ENCODE measurements at regions not wholly inside any gene's neighbourhood (a gene's known extent, or its start where the extent isn't known, plus 50 kb on each side); places are given as distances from the start of the nearest gene placed in this dataset.

DNA sequence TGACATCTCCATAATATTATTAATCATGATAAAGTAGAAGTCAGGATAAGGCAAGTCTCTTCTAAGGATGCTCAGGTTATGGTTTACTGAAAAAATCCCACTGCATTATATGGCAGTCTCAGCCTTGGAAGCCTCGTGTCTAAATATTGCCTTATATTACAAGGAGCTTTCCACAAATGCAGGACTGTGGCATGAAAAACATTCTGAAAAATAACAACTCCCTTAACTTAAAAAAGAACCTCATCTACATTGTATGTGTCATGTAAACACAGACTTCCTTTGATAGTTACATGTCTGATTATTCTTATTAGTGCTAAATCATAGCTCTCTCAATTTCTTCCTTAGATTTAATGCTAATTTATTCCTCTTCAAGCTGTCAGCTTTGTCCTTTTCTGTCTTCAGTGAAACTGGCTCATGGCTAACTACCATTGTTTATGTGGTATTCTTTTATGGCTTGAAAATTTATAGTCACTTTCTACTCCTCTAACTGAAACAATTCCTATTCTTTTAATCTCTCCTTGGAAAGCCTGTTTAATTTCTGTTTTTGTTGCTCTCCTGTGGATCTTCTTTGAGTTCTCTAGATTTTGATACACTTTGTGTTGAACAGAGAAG lies 156.1 kb downstream of the KIF20B start:
- Histone ChIP-seq H3K36me3 (ENCODE audit: insufficient read depth, low read length) (no peaks in the 10 kb centered on the region), H3K4me3 (ENCODE audit: low read length) (no peak overlapping the region)

DNA sequence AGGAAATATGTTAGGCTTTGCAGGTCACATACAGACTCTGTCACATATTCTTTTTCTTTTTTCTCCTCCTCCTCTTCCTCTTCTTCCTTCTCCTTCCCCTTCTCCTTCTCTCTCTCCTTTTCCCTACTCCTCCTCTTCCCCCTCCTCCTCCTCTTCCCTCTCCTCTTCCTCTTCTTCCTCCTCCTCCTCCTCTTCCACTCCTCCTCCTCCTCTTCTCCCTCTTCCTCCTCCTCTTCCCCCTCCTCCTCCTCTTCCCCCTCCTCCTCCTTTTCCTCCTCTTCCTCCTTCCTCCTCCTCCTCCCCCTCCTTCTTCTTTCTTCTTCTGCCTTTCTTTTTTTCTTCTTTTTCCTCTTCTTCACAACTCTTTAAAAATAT lies 159.8 kb downstream of the KIF20B start:
- Histone ChIP-seq H3K4me2 (ENCODE audit: low read length) (peak overlapping the region; percentile 54), H3K36me3 (ENCODE audit: insufficient read depth, low read length) (no peaks in the 10 kb centered on the region), H3K27me3 (ENCODE audit: control insufficient read depth, insufficient read depth, low read length) (peaks cover 17% of the 10 kb centered on the region), H3K4me1 (ENCODE audit: control insufficient read depth, insufficient read depth, low read length) (peaks cover 5% of the 10 kb centered on the region), H3K9me3 (replicated peaks; ENCODE audit: low read length) (no peaks in the 10 kb centered on the region), H3K9ac (ENCODE audit: low read depth, low read length) (no peak overlapping the region), H3K4me3 (ENCODE audit: low read length) (no peak overlapping the region)

More for the DNA sequence above, 156.1 kb downstream of the KIF20B start:
- Histone ChIP-seq H3K9ac (ENCODE audit: low read depth, low read length) (no peak overlapping the region), H3K27me3 (ENCODE audit: control insufficient read depth, insufficient read depth, low read length) (peaks cover 23% of the 10 kb centered on the region), H3K4me2 (ENCODE audit: low read length) (no peak overlapping the region), H3K4me1 (ENCODE audit: control insufficient read depth, insufficient read depth, low read length) (peaks cover 5% of the 10 kb centered on the region), H3K9me3 (replicated peaks; ENCODE audit: low read length) (no peaks in the 10 kb centered on the region)

DNA sequence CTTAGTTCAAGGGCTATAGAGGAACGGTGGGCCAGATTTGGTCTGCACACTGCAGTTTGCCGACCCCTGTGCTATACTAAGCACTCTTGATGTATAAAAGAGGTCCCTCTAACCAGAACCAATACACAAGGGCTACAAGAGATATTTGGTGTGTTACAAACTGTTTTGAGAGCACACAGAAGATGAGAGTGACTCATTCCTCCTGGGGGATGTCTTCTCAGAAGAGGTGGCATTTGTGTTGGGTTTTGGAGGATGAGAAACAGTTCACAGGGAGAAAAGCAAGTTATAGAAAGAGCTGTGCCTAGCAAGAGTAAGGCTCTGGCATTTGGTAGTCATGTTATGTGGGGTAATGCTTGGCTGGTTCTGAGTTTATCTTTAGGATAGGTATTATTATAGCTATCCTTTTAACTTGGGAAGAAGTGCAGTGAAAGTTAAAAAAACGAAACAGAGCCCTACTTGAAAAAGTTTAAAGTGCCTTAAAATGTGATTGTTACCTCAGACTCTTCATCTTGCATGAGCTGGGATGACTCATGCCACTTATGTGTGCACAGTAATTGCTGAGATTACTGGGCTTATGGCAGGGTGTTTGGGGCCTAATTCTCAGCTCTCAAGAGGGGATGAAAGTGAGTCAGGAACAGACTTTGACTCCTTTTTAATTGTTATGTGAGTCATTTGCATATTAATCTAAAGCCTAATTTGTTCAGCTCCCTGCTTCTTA lies 160.4 kb downstream of the KIF20B start:
- Histone ChIP-seq H3K9ac (ENCODE audit: low read depth, low read length) (no peak overlapping the region), H3K4me3 (ENCODE audit: low read length) (no peak overlapping the region), H3K27me3 (ENCODE audit: control insufficient read depth, insufficient read depth, low read length) (peaks cover 12% of the 10 kb centered on the region), H3K4me2 (ENCODE audit: low read length) (no peak overlapping the region), H3K9me3 (replicated peaks; ENCODE audit: low read length) (no peaks in the 10 kb centered on the region), H3K4me1 (ENCODE audit: control insufficient read depth, insufficient read depth, low read length) (peaks cover 5% of the 10 kb centered on the region), H3K36me3 (ENCODE audit: insufficient read depth, low read length) (no peaks in the 10 kb centered on the region)

DNA sequence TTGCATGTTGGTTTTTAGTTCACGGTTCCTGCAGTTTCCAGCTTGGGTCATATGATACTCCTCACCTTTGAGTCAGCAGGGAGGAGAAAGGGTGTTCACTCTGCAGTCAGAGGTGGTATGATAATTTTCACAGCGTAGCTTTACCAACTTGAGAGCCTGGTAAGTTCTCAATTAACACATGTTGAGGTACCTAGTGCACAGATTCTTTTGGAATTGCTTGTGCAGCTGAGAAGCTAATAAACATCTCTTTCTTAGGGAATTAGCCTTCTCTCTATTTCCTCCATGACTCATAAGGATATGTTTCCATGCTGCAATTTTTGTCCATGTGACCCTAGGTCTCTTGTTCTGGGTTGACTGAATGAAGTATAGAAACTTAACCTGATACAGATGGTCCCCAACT lies 166.6 kb downstream of the KIF20B start:
- Histone ChIP-seq H3K9me3 (replicated peaks; ENCODE audit: low read length) (no peaks in the 10 kb centered on the region), H3K36me3 (ENCODE audit: insufficient read depth, low read length) (no peaks in the 10 kb centered on the region), H3K4me1 (ENCODE audit: control insufficient read depth, insufficient read depth, low read length) (no peaks in the 10 kb centered on the region), H3K4me2 (ENCODE audit: low read length) (no peak overlapping the region), H3K9ac (ENCODE audit: low read depth, low read length) (no peak overlapping the region), H3K27me3 (ENCODE audit: control insufficient read depth, insufficient read depth, low read length) (peaks cover 36% of the 10 kb centered on the region), H3K4me3 (ENCODE audit: low read length) (no peak overlapping the region)

DNA sequence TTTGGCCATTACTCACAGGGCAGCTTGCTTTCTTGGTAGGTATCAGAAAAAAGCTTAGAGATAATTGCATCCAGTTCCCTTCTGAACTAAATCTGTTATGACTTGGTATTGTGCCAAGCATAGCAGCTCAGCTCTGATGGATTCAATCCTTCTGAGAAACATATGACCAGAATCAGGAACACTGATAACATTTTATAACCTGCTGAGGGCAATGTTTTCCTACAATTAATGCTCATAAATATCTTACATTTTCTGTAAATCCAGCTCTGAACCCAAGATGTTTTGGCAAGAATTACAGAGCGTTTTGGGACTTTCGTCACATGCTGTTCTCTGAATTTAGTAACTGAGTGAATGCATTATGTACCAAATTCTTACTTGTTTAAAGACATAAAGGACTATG lies 167.8 kb downstream of the KIF20B start:
- Histone ChIP-seq H3K4me1 (ENCODE audit: control insufficient read depth, insufficient read depth, low read length) (no peaks in the 10 kb centered on the region), H3K27me3 (ENCODE audit: control insufficient read depth, insufficient read depth, low read length) (peaks cover 36% of the 10 kb centered on the region), H3K9ac (ENCODE audit: low read depth, low read length) (no peak overlapping the region)

DNA sequence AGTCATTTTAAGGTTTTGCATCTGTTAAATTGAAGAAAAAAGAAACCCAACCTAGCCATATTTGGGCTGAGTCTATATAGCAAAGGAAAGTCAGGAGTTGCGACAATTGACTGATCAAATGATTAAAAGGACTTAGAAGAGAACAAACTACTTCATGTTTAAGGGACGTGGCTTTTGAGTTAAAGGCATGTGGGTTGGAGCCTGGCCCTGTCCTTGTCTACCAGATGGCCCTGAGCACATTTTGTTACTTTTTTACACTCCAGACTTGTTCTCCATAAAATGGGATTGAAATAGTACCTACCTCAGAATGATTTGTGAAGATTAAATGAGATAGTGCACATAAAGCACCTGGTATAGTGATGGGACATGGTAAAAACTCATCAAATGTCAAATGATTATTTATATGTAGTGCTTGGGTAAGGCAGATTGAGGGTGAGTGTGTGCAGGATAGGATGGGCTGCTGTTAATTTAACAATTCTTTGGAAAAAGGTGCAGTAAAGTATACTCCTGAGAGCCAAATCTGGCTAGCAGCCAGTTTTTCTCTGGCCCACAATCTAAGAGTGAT lies 168.3 kb downstream of the KIF20B start:
- Histone ChIP-seq H3K9me3 (replicated peaks; ENCODE audit: low read length) (no peaks in the 10 kb centered on the region), H3K27me3 (ENCODE audit: control insufficient read depth, insufficient read depth, low read length) (peaks cover 36% of the 10 kb centered on the region), H3K36me3 (ENCODE audit: insufficient read depth, low read length) (no peaks in the 10 kb centered on the region), H3K4me2 (ENCODE audit: low read length) (no peak overlapping the region), H3K4me3 (ENCODE audit: low read length) (no peak overlapping the region), H3K9ac (ENCODE audit: low read depth, low read length) (no peak overlapping the region), H3K4me1 (ENCODE audit: control insufficient read depth, insufficient read depth, low read length) (no peaks in the 10 kb centered on the region)

More for the DNA sequence above, 167.8 kb downstream of the KIF20B start:
- H3K4me2 ChIP-seq (ENCODE audit: low read length): no peak overlapping the region
- no peak overlapping the region for H3K4me3 ChIP-seq (ENCODE audit: low read length)
- H3K9me3 ChIP-seq (replicated peaks; ENCODE audit: low read length): no peaks in the 10 kb centered on the region
- no peaks in the 10 kb centered on the region for H3K36me3 ChIP-seq (ENCODE audit: insufficient read depth, low read length)

DNA sequence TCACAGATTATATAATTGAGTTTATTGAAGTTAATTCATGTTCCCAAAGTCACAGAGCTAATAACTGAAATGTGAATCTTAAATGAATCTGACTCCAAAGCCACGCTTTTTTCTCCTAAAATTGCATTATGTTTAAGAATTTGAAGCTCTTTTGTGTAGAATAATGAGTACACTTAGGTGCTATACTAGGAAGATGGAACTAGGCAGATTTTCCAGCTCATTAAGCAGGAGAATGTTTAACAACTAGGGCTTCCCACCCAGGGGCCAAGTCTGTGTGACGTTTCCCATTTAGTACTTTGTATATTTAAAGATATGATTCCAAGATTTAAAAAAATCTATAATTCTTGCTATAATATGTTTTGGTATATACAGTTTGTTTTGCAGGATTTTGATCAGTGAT lies 169.5 kb downstream of the KIF20B start:
- Histone ChIP-seq H3K27me3 (ENCODE audit: control insufficient read depth, insufficient read depth, low read length) (peaks cover 27% of the 10 kb centered on the region), H3K4me3 (ENCODE audit: low read length) (no peak overlapping the region), H3K4me2 (ENCODE audit: low read length) (no peak overlapping the region), H3K9ac (ENCODE audit: low read depth, low read length) (no peak overlapping the region), H3K4me1 (ENCODE audit: control insufficient read depth, insufficient read depth, low read length) (no peaks in the 10 kb centered on the region), H3K9me3 (replicated peaks; ENCODE audit: low read length) (no peaks in the 10 kb centered on the region), H3K36me3 (ENCODE audit: insufficient read depth, low read length) (no peaks in the 10 kb centered on the region)

DNA sequence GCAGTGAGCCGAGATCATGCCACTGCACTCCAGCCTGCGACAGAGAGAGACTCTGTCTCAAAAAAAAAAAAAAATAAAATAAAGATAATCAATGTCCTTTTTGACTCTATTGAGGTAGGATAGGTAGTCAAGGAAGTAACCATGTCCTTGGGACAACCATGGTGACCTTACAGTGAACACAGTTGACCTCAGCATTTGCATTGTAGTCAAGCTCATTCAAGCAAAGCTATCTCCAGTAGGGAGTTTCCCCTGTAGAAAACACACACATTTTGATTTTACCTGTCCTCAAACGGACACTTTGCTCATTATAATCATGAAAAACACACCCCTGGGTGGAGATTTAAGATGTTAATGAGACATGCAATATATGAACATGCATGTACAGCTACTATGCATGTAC lies 171.7 kb downstream of the KIF20B start:
- Histone ChIP-seq H3K27me3 (ENCODE audit: control insufficient read depth, insufficient read depth, low read length) (peaks cover 28% of the 10 kb centered on the region), H3K9me3 (replicated peaks; ENCODE audit: low read length) (no peaks in the 10 kb centered on the region), H3K4me3 (ENCODE audit: low read length) (no peak overlapping the region), H3K4me2 (ENCODE audit: low read length) (no peak overlapping the region), H3K36me3 (ENCODE audit: insufficient read depth, low read length) (no peaks in the 10 kb centered on the region), H3K9ac (ENCODE audit: low read depth, low read length) (no peak overlapping the region), H3K4me1 (ENCODE audit: control insufficient read depth, insufficient read depth, low read length) (no peaks in the 10 kb centered on the region)

DNA sequence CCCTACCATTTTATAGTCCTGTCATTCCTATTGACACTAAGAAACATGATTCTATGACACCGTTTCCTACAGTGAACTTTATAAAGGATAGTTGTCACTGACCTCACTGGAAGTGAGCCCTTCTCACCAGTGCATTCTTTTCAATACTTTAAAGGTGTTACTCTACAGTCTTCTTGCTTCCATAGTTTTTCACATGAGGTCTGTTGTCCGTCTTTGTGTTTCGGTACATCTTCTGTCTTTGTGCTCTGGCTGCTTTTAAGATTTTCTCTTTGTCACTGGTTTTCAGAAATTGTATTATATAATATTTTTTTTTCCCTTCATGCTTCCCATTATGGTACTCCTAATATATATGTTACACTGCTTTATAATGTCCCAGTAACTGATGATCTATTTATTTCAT lies 174.2 kb downstream of the KIF20B start:
- no peaks in the 10 kb centered on the region for H3K9me3 ChIP-seq (replicated peaks; ENCODE audit: low read length)
- no peak overlapping the region for H3K9ac ChIP-seq (ENCODE audit: low read depth, low read length)
- H3K36me3 ChIP-seq (ENCODE audit: insufficient read depth, low read length): no peaks in the 10 kb centered on the region
- H3K4me2 ChIP-seq (ENCODE audit: low read length): no peak overlapping the region
- H3K4me3 ChIP-seq (ENCODE audit: low read length): no peak overlapping the region
- H3K4me1 ChIP-seq (ENCODE audit: control insufficient read depth, insufficient read depth, low read length): no peaks in the 10 kb centered on the region
- peaks cover 10% of the 10 kb centered on the region for H3K27me3 ChIP-seq (ENCODE audit: control insufficient read depth, insufficient read depth, low read length)

DNA sequence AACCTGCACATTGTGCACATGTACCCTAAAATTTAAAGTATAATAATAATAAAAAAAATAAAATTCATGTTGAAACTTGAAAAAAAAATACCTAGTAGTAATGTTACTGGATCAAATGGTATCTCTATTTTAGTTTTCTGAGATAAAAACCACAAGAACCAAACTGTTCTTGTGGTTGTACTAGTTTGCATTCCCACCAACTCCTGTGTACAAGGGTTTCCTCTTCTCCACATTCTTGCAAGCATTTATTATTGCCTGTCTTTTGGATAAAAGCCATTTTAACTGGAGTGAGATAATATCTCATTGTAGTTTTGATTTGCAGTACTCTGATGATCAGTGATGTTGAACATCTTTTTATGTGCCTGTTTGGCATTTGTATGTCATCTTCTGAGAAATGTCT lies 177.7 kb downstream of the KIF20B start:
- Histone ChIP-seq H3K9ac (ENCODE audit: low read depth, low read length) (no peak overlapping the region), H3K4me2 (ENCODE audit: low read length) (no peak overlapping the region), H3K9me3 (replicated peaks; ENCODE audit: low read length) (no peaks in the 10 kb centered on the region), H3K27me3 (ENCODE audit: control insufficient read depth, insufficient read depth, low read length) (peaks cover 8% of the 10 kb centered on the region), H3K4me1 (ENCODE audit: control insufficient read depth, insufficient read depth, low read length) (no peaks in the 10 kb centered on the region), H3K4me3 (ENCODE audit: low read length) (no peak overlapping the region), H3K36me3 (ENCODE audit: insufficient read depth, low read length) (no peaks in the 10 kb centered on the region)

DNA sequence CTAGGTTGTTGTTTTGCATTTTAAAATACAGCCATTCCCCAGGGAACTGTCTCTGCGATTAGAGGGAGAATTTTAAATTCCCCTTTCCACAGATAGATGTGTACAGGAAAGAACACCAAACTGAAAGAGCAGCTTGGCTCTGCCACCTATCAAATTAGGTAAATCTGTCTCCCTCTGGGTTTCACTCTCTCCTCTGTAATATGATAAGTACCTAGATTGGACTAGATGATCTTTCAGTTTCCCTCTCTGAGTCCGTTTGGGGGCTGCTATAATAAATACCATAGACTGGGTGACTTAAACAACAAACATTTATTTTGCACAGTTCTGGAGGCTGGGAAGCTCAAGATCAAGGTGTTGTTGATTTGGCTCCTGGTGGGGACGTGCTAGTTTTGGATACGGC lies 186.0 kb downstream of the KIF20B start:
- H3K4me1 ChIP-seq (ENCODE audit: control insufficient read depth, insufficient read depth, low read length): no peaks in the 10 kb centered on the region
- H3K9ac ChIP-seq (ENCODE audit: low read depth, low read length): no peak overlapping the region
- H3K36me3 ChIP-seq (ENCODE audit: insufficient read depth, low read length): no peaks in the 10 kb centered on the region
- no peak overlapping the region for H3K4me3 ChIP-seq (ENCODE audit: low read length)
- peaks cover 35% of the 10 kb centered on the region for H3K27me3 ChIP-seq (ENCODE audit: control insufficient read depth, insufficient read depth, low read length)
- no peaks in the 10 kb centered on the region for H3K9me3 ChIP-seq (replicated peaks; ENCODE audit: low read length)
- no peak overlapping the region for H3K4me2 ChIP-seq (ENCODE audit: low read length)

DNA sequence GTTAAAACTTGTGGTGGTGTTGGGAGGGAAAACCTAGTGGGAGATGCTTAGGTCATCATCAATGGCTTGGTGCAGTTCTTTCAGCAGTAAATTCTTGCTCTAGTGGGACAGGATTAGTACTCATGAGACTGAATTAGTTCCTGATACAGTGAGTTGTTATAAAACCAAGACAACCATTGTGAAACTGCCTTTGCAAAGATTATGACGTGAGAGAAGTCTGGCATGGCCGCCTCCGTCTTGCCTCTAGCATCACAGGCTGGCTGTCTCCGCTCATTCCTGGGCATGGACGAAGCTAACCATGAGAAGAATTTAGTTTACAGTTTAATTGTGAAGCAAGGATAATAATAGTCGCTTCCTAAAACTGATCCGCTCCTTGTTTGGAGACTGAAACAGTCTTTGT lies 186.4 kb downstream of the KIF20B start:
- no peaks in the 10 kb centered on the region for H3K4me1 ChIP-seq (ENCODE audit: control insufficient read depth, insufficient read depth, low read length)
- H3K36me3 ChIP-seq (ENCODE audit: insufficient read depth, low read length): no peaks in the 10 kb centered on the region
- H3K9me3 ChIP-seq (replicated peaks; ENCODE audit: low read length): no peaks in the 10 kb centered on the region
- H3K4me2 ChIP-seq (ENCODE audit: low read length): no peak overlapping the region
- H3K4me3 ChIP-seq (ENCODE audit: low read length): no peak overlapping the region
- H3K9ac ChIP-seq (ENCODE audit: low read depth, low read length): no peak overlapping the region
- H3K27me3 ChIP-seq (ENCODE audit: control insufficient read depth, insufficient read depth, low read length): peaks cover 36% of the 10 kb centered on the region

Measured in skeletal muscle satellite cell (primary cell).